Mammary epithelial cell (primary cell): ENCODE measurements at regions not wholly inside any gene's neighbourhood (a gene's known extent, or its start where the extent isn't known, plus 50 kb on each side); places are given as distances from the start of the nearest gene placed in this dataset.

Experiments used
- CTCF ChIP-seq, 2 donors: IDR thresholded peaks in 1 of 2; conservative IDR thresholded peaks in 1 of 2; 2 replicates each; pipeline ENCODE4 v1.5.1; 2011 to 2012; ENCODE audit warnings: inconsistent platforms in 2 of 2, low read length in 2 of 2, mild to moderate bottlenecking in 2 of 2, control low read depth in 1 of 2, low read depth in 1 of 2; ENCODE audit not compliant: insufficient read depth in 1 of 2; ENCODE audit errors: extremely low read depth in 1 of 2
- EZH2 ChIP-seq: IDR thresholded peaks from 2 replicates; pipeline ENCODE4 v1.6.1; 2012; ENCODE audit warnings: low read length, inconsistent platforms, borderline replicate concordance

DNA sequence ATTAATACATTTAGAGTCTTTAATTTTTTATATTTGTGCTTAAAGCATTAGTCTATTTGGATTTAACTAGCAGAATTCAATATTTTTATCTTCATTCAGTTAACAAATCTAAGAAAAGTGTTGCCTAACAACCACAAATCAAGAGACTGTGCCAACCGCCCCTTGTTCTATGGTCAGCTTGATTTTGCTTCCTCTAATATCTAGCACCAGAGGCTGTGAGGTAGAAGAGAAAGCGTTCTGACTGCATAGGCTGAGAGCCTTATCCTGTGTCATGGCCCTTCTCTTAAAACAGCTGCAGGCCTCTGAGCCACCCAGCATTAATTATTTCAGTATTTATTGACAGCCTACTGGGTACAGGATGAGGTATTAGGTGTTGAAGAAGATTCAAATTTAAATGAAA is 693.0 kb upstream of the CDH6 start:
- TF ChIP-seq CTCF (conservative IDR thresholded peaks at IDR 0.05 in 1 of 2, IDR thresholded peaks at IDR 0.05 in 1 of 2; ENCODE audit: extremely low read depth in 1 of 2, insufficient read depth in 1 of 2, low read depth in 1 of 2, low read length in 2 of 2) (no peak), EZH2 (no peak)
